ENCODE measurements at regions not wholly inside any gene's neighbourhood (a gene's known extent, or its start where the extent isn't known, plus 50 kb on each side); places are given as distances from the start of the nearest gene placed in this dataset.

DNA sequence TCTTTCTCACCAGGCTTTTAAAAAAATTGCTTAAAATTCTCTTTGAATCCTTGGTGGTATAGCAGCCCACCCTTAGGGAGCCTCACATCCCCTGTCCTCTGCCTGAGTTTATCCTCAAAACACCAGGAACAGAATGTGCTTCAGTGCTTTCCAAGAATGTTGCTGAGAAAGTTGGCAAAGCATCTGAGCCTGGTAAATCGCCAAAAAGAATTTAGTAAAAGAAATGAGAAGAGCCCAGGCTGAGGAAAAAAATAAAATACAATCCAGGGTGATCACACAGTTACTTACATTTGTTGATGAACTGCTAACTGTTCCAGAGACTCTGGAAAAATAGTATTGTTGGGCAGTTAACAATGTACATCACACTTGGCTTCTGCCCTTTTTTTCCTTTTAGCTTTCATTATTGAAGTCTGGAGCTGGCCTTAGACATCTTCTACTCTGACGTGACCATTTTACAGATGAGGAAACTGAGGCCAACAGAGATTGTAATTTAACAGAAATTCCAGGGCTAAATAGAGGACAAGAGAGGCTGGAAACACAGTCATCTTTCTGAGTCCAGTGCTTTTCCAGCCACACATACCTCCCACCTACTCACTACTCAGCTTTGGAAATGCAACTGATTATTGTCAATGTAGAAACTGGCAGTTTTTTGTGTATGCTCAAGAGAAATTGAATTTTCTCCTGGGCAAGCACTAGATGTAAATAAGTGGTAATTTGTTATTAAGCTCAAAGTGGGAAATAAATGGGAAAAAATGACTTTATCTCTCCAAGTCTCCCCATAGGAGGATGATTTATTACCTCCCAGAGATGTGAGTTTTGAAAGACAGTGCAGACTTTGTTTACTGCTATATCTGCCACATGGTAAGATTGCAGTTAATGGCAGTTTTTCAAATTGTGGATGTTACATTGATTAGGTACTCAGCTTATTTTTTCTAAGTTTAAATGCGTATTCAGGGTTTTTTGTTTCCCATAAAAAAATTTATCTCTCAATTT, 86.7 kb upstream of the ALDH1A1 start:
- Histone ChIP-seq H3K9me3 (ENCODE audit: control insufficient read depth, low read length) (no peaks in the 10 kb centered on the region), H3K4me1 (ENCODE audit: control insufficient read depth, insufficient read depth, low read length) (no peaks in the 10 kb centered on the region), H3K36me3 (ENCODE audit: control insufficient read depth, insufficient read depth, low read length) (no peaks in the 10 kb centered on the region), H3K9ac (ENCODE audit: extremely low read depth, low read length, poor library complexity, severe bottlenecking) (no peak overlapping the region), H3K27ac (ENCODE audit: low read depth, low read length) (no peak overlapping the region), H3K27me3 (ENCODE audit: control insufficient read depth, insufficient read depth, low read length, poor library complexity, severe bottlenecking) (no peaks in the 10 kb centered on the region), H3K4me3 (ENCODE audit: low read length) (no peak overlapping the region)
- Mint-ChIP-seq H3K9me3 (no peaks in the 10 kb centered on the region), H3K36me3 (ENCODE audit: low read depth) (no peaks in the 10 kb centered on the region), H3K27me3 (ENCODE audit: insufficient read depth) (no peaks in the 10 kb centered on the region), H3K4me1 (peaks cover 8% of the 10 kb centered on the region), H3K27ac (no peak overlapping the region), H3K4me3 (no peak overlapping the region)
- WGBS, 2 experiments (ENCODE audit: insufficient coverage in 1 of 2, insufficient read length in 1 of 2), result 95 to 100% methylated on average over 3 of the region's 3 CpGs
- no peak for TF ChIP-seq CTCF (conservative IDR thresholded peaks at IDR 0.05)
- DNase-seq, result no peak

DNA sequence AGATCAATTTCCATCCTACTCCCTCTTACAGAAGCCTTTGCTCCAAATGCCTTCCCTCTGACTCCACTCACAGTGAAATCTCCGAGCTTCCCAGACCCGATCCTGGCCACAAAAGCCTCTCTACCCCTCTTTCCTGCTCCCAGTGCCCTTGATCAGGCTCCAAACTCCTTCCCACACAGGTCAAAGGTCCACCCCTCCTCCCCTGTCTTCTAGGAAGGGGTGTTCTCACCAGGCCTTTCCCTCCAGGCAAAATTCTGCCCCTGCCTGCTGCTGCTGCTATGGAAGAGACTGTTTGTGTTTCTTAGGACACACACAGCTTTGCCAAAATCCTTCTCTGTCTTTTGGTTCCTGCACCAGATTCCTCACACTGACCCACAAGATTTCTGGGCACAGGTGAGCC, 85.8 kb upstream of the ALDH1A1 start:
- H3K9ac ChIP-seq (ENCODE audit: extremely low read depth, low read length, poor library complexity, severe bottlenecking), result no peak overlapping the region
- Mint-ChIP-seq H3K27ac (no peak overlapping the region), H3K36me3 (ENCODE audit: low read depth) (no peaks in the 10 kb centered on the region), H3K9me3 (no peaks in the 10 kb centered on the region), H3K4me3 (no peak overlapping the region), H3K27me3 (ENCODE audit: insufficient read depth) (no peaks in the 10 kb centered on the region), H3K4me1 (peaks cover 8% of the 10 kb centered on the region)
- peak overlapping the region; percentile 54 for H3K27ac ChIP-seq (ENCODE audit: low read depth, low read length)
- no peak for TF ChIP-seq CTCF (conservative IDR thresholded peaks at IDR 0.05)
- H3K27me3 ChIP-seq (ENCODE audit: control insufficient read depth, insufficient read depth, low read length, poor library complexity, severe bottlenecking), result no peaks in the 10 kb centered on the region
- H3K9me3 ChIP-seq (ENCODE audit: control insufficient read depth, low read length), result no peaks in the 10 kb centered on the region
- WGBS, 2 experiments (ENCODE audit: insufficient coverage in 1 of 2, insufficient read length in 1 of 2), result 50 to 83% methylated on average over 2 of the region's 2 CpGs
- H3K36me3 ChIP-seq (ENCODE audit: control insufficient read depth, insufficient read depth, low read length), result no peaks in the 10 kb centered on the region
- DNase-seq, result peak; percentile 50
- H3K4me3 ChIP-seq (ENCODE audit: low read length), result no peak overlapping the region
- H3K4me1 ChIP-seq (ENCODE audit: control insufficient read depth, insufficient read depth, low read length), result no peaks in the 10 kb centered on the region

- Mint-ChIP-seq H3K27ac (no peak overlapping the region), H3K4me3 (no peak overlapping the region), H3K9me3 (no peaks in the 10 kb centered on the region), H3K27me3 (ENCODE audit: insufficient read depth) (no peaks in the 10 kb centered on the region), H3K36me3 (ENCODE audit: low read depth) (no peaks in the 10 kb centered on the region), H3K4me1 (peaks cover 8% of the 10 kb centered on the region)
- Histone ChIP-seq H3K9ac (ENCODE audit: extremely low read depth, low read length, poor library complexity, severe bottlenecking) (no peak overlapping the region), H3K9me3 (ENCODE audit: control insufficient read depth, low read length) (no peaks in the 10 kb centered on the region), H3K27me3 (ENCODE audit: control insufficient read depth, insufficient read depth, low read length, poor library complexity, severe bottlenecking) (no peaks in the 10 kb centered on the region), H3K4me3 (ENCODE audit: low read length) (no peak overlapping the region), H3K27ac (ENCODE audit: low read depth, low read length) (no peak overlapping the region), H3K4me1 (ENCODE audit: control insufficient read depth, insufficient read depth, low read length) (no peaks in the 10 kb centered on the region), H3K36me3 (ENCODE audit: control insufficient read depth, insufficient read depth, low read length) (no peaks in the 10 kb centered on the region)
- DNase-seq, result no peak
- no peak for TF ChIP-seq CTCF (conservative IDR thresholded peaks at IDR 0.05)
- 89 to 91% methylated on average over 4 of the region's 4 CpGs for WGBS, 2 experiments (ENCODE audit: insufficient coverage in 1 of 2, insufficient read length in 1 of 2)
Observed at GRCh38 chr9:73038089-73038509, 85.2 kb upstream of the ALDH1A1 start.

Measured in endodermal cell (in vitro differentiated cells).